ENCODE measurements at regions not wholly inside any gene's neighbourhood (a gene's known extent, or its start where the extent isn't known, plus 50 kb on each side); places are given as distances from the start of the nearest gene placed in this dataset.
A peak's percentile ranks its signal among the peaks of the same experiment; 100 is the strongest.

DNA sequence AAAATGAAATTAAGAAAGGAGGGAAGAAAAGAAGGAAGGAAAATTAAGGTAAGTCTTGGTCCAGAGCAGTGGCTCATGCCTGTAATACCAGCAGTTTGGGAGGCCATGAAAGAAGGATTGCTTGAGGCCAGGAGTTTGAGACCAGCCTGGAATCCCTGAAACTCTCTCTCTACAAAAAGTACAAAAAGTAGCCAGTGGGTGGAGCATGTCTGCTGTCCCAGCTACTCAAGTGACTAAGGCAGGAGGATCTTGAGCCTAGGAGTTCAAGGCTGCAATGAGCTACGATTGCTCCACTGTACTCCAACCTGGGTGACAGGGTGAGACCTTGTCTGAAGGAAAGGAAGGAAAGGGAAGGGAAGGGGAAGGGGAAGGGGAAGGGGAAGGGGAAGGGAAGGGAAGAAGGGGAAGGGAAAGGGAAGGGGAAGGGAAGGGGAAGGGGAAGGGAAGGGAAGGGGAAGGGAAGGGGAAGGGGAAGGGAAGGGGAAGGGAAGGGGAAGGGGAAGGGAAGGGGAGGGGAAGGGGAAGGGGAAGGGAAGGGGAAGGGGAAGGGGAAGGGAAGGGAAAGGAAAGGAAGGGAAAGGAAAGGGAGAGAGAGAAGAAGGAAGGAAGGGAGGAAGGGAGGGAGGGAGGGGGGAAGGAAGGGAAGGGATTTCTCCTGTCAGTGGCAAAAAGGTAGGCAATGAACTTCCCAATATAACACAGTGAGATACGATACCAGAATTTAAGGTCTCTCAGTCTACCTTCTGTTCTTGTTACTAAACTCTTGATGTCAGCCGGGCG, 412.8 kb downstream of the CMPK2 start (continued):
- TF ChIP-seq, protein P1, sequence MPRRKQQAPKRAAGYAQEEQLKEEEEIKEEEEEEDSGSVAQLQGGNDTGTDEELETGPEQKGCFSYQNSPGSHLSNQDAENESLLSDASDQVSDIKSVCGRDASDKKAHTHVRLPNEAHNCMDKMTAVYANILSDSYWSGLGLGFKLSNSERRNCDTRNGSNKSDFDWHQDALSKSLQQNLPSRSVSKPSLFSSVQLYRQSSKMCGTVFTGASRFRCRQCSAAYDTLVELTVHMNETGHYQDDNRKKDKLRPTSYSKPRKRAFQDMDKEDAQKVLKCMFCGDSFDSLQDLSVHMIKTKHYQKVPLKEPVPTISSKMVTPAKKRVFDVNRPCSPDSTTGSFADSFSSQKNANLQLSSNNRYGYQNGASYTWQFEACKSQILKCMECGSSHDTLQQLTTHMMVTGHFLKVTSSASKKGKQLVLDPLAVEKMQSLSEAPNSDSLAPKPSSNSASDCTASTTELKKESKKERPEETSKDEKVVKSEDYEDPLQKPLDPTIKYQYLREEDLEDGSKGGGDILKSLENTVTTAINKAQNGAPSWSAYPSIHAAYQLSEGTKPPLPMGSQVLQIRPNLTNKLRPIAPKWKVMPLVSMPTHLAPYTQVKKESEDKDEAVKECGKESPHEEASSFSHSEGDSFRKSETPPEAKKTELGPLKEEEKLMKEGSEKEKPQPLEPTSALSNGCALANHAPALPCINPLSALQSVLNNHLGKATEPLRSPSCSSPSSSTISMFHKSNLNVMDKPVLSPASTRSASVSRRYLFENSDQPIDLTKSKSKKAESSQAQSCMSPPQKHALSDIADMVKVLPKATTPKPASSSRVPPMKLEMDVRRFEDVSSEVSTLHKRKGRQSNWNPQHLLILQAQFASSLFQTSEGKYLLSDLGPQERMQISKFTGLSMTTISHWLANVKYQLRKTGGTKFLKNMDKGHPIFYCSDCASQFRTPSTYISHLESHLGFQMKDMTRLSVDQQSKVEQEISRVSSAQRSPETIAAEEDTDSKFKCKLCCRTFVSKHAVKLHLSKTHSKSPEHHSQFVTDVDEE (CRISPR knock-in tag; IDR thresholded peaks at IDR 0.05), result no peak

DNA sequence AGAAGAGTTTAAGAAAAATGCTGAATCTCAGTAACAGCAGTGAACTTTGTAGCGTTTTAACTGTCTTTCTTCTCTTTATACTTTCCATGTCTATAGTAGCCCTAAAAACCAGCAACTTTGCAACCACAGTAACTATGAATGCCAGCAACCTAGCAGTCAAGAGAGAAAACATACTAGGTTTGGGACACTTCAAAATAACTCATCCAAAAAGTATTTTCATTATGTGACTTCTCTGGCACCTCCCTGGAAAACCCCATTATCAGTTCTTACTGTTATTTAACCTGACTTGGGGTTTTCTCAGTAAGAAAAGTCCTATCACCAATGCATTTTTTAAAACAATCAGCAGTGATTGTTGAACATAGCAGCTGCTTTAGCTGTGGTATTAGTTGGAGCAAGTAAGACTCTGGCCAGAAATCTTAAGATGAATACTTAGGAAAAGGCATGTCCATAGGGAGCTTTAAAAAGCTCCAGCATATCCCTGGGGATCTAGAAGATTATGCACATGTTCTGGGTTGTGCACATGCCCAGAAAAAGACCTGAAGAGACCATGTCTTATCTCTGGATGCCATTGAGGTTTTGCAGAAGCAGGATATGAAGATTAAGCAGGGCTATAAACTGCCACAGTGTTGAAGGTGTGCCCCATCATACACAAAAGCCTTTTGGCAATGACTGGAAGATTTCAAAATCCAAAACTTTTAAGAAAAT, 411.3 kb downstream of the CMPK2 start:
- no peak for ATAC-seq
- no peak for TF ChIP-seq ARNTL (CRISPR knock-in tag; IDR thresholded peaks at IDR 0.05; ENCODE audit: borderline replicate concordance, low read depth)
- TF ChIP-seq GLIS3 (CRISPR knock-in tag; IDR thresholded peaks at IDR 0.05), result no peak
- TF ChIP-seq ISL1 (CRISPR knock-in tag; IDR thresholded peaks at IDR 0.05), result 0 out of 2 replicates have a peak, but pooled peaks have one; percentile 15

DNA sequence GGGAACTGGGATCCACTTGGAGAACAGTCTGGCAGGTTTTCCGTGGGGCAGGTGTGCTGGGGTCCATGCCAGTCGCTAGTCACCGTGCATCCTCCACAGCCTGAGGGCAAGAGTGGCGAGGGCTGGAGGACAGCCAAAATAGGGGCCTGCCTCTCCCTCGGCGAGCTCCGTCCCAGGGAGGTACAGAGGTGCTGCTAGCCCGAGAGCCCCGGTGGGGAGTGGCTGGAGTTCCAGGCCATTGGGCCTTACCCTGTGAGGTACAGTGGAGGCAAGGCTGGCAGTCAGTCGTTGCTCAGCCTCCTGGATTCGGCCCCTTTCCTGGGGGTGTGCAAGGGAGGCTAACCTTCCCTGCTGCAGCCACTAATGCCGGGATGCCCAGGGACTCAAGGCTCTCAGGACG, 406.6 kb downstream of the CMPK2 start:
- TF ChIP-seq TOX (CRISPR knock-in tag; IDR thresholded peaks at IDR 0.05; ENCODE audit: borderline replicate concordance) (no peak), ISL1 (CRISPR knock-in tag; IDR thresholded peaks at IDR 0.05) (no peak), TCF4 (CRISPR knock-in tag; IDR thresholded peaks at IDR 0.05; ENCODE audit: borderline replicate concordance) (no peak), ZNF70 (CRISPR knock-in tag; IDR thresholded peaks at IDR 0.05) (no peak), ZFP30 (CRISPR knock-in tag; IDR thresholded peaks at IDR 0.05) (no peak), RARB (CRISPR knock-in tag; IDR thresholded peaks at IDR 0.05) (no peak), ZNF565 (CRISPR knock-in tag; conservative IDR thresholded peaks at IDR 0.05; ENCODE audit: low read depth) (no peak), CSDC2 (CRISPR knock-in tag; IDR thresholded peaks at IDR 0.05) (no peak), BACH2 (CRISPR knock-in tag; IDR thresholded peaks at IDR 0.05; ENCODE audit: borderline replicate concordance) (no peak)
- TF ChIP-seq, protein P2, sequence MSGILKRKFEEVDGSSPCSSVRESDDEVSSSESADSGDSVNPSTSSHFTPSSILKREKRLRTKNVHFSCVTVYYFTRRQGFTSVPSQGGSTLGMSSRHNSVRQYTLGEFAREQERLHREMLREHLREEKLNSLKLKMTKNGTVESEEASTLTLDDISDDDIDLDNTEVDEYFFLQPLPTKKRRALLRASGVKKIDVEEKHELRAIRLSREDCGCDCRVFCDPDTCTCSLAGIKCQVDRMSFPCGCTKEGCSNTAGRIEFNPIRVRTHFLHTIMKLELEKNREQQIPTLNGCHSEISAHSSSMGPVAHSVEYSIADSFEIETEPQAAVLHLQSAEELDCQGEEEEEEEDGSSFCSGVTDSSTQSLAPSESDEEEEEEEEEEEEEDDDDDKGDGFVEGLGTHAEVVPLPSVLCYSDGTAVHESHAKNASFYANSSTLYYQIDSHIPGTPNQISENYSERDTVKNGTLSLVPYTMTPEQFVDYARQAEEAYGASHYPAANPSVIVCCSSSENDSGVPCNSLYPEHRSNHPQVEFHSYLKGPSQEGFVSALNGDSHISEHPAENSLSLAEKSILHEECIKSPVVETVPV (CRISPR knock-in tag; IDR thresholded peaks at IDR 0.05), result no peak
- TF ChIP-seq, protein P1 (CRISPR knock-in tag; IDR thresholded peaks at IDR 0.05), result no peak
- TF ChIP-seq, protein P3, sequence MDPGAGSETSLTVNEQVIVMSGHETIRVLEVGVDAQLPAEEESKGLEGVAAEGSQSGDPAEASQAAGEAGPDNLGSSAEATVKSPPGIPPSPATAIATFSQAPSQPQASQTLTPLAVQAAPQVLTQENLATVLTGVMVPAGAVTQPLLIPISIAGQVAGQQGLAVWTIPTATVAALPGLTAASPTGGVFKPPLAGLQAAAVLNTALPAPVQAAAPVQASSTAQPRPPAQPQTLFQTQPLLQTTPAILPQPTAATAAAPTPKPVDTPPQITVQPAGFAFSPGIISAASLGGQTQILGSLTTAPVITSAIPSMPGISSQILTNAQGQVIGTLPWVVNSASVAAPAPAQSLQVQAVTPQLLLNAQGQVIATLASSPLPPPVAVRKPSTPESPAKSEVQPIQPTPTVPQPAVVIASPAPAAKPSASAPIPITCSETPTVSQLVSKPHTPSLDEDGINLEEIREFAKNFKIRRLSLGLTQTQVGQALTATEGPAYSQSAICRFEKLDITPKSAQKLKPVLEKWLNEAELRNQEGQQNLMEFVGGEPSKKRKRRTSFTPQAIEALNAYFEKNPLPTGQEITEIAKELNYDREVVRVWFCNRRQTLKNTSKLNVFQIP (CRISPR knock-in tag; IDR thresholded peaks at IDR 0.05; ENCODE audit: borderline replicate concordance, low read depth), result no peak
- no peak for ATAC-seq

DNA sequence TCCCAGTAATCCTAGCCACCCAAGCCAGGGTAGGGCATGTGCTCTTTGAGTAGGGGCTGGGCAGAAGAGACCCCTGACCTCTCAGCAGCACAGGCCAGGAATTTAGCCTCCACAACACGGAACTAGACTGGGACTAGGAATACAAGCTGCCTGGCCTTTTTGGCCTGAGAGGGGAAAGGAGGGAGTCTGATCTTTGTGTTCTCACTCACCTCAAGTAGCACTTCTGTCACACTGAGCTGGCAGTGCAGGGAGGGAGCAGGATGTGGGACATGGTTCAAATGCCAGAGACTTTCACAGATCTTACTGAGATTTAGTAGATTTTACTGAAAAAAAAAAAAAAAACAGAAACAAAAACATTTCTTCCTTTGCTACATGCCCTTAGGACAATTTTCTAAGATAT, 395.2 kb downstream of the CMPK2 start:
- no peak for TF ChIP-seq ISL1 (CRISPR knock-in tag; IDR thresholded peaks at IDR 0.05)
- no peak for TF ChIP-seq RARB (CRISPR knock-in tag; IDR thresholded peaks at IDR 0.05)
- TF ChIP-seq, protein P4, sequence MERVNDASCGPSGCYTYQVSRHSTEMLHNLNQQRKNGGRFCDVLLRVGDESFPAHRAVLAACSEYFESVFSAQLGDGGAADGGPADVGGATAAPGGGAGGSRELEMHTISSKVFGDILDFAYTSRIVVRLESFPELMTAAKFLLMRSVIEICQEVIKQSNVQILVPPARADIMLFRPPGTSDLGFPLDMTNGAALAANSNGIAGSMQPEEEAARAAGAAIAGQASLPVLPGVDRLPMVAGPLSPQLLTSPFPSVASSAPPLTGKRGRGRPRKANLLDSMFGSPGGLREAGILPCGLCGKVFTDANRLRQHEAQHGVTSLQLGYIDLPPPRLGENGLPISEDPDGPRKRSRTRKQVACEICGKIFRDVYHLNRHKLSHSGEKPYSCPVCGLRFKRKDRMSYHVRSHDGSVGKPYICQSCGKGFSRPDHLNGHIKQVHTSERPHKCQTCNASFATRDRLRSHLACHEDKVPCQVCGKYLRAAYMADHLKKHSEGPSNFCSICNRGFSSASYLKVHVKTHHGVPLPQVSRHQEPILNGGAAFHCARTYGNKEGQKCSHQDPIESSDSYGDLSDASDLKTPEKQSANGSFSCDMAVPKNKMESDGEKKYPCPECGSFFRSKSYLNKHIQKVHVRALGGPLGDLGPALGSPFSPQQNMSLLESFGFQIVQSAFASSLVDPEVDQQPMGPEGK (CRISPR knock-in tag; IDR thresholded peaks at IDR 0.05; ENCODE audit: borderline replicate concordance), result no peak
- TF ChIP-seq ZNF565 (CRISPR knock-in tag; conservative IDR thresholded peaks at IDR 0.05; ENCODE audit: low read depth), result no peak
- TF ChIP-seq ZFP30 (CRISPR knock-in tag; IDR thresholded peaks at IDR 0.05), result no peak
- TF ChIP-seq TCF4 (CRISPR knock-in tag; IDR thresholded peaks at IDR 0.05; ENCODE audit: borderline replicate concordance), result no peak
- no peak for TF ChIP-seq ESRRG (CRISPR knock-in tag; IDR thresholded peaks at IDR 0.05)
- no peak for TF ChIP-seq TOX (CRISPR knock-in tag; IDR thresholded peaks at IDR 0.05; ENCODE audit: borderline replicate concordance)
- no peak for TF ChIP-seq ZC3H10 (CRISPR knock-in tag; IDR thresholded peaks at IDR 0.05)
- no peak for ATAC-seq

Data from SK-N-SH treated with all-trans-retinoic acid at 6 μM for 48 hours (cell line).